HFFc6 (cell line): ENCODE measurements at regions not wholly inside any gene's neighbourhood (a gene's known extent, or its start where the extent isn't known, plus 50 kb on each side); places are given as distances from the start of the nearest gene placed in this dataset.

Experiments
- DNase-seq: peaks from one replicate; pipeline ENCODE4 v3.0.0-alpha.2; 2018
- H3K27ac Mint-ChIP-seq: 2 replicates; pipeline ENCODE4 v1.8.0; 2020; ENCODE audit warnings: mild to moderate bottlenecking, mixed read lengths
- H3K27me3 Mint-ChIP-seq: 2 replicates; pipeline ENCODE4 v1.8.0; 2021; ENCODE audit warnings: mild to moderate bottlenecking, moderate library complexity, mixed read lengths; ENCODE audit not compliant: insufficient read depth
- H3K36me3 Mint-ChIP-seq: 2 replicates; pipeline ENCODE4 v1.8.0; 2021; ENCODE audit warnings: low read depth, mixed read lengths
- H3K4me1 Mint-ChIP-seq: 2 replicates; pipeline ENCODE4 v1.8.0; 2020; ENCODE audit warnings: low read depth, mixed read lengths
- H3K4me3 Mint-ChIP-seq: 2 replicates; pipeline ENCODE4 v1.8.0; 2020; ENCODE audit warnings: mild to moderate bottlenecking, moderate library complexity, mixed read lengths
- H3K9me3 Mint-ChIP-seq: 2 replicates; pipeline ENCODE4 v1.8.0; 2020; ENCODE audit warnings: mild to moderate bottlenecking, mixed read lengths
- TF ChIP-seq, protein P1 (sequence below): fragments of 200-600 bp; sonication (generic); IDR thresholded peaks from 2 replicates; pipeline ENCODE4 v1.5.0; 2021; ENCODE audit warnings: antibody characterized with exemption, mild to moderate bottlenecking

DNA sequence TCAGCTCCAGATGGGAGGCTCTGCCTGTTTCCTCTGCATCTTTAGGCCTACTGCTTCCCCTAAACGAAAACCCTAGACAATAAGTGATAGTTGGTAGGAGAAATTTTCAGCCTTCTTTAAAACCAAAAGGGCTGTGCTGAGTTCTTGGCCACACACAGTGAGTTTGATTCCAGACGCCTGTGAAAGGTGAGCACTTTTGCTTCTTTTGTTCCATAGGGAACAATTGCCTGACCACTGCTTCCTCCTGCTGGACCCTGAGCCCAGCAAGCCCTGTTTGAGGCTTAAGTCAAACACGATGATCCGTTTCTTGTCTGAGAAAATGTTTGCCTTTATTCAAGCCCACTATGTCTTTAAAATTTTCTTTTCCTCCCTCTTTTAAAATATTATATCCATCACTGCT, 493.9 kb downstream of the ZIC1 start:
- Mint-ChIP-seq H3K9me3 (no peaks in the 10 kb centered on the region; the same call in 1 of the 2 replicates), H3K27ac (no peak overlapping the region), H3K27me3 (no peaks in the 10 kb centered on the region), H3K4me1 (peaks cover 16% of the 10 kb centered on the region), H3K36me3 (peaks cover 6% of the 10 kb centered on the region; the same call in 1 of the 2 replicates), H3K4me3 (no peak overlapping the region)
- DNase-seq, result no peak
- TF ChIP-seq, protein P1, sequence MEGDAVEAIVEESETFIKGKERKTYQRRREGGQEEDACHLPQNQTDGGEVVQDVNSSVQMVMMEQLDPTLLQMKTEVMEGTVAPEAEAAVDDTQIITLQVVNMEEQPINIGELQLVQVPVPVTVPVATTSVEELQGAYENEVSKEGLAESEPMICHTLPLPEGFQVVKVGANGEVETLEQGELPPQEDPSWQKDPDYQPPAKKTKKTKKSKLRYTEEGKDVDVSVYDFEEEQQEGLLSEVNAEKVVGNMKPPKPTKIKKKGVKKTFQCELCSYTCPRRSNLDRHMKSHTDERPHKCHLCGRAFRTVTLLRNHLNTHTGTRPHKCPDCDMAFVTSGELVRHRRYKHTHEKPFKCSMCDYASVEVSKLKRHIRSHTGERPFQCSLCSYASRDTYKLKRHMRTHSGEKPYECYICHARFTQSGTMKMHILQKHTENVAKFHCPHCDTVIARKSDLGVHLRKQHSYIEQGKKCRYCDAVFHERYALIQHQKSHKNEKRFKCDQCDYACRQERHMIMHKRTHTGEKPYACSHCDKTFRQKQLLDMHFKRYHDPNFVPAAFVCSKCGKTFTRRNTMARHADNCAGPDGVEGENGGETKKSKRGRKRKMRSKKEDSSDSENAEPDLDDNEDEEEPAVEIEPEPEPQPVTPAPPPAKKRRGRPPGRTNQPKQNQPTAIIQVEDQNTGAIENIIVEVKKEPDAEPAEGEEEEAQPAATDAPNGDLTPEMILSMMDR, result no peak

DNA sequence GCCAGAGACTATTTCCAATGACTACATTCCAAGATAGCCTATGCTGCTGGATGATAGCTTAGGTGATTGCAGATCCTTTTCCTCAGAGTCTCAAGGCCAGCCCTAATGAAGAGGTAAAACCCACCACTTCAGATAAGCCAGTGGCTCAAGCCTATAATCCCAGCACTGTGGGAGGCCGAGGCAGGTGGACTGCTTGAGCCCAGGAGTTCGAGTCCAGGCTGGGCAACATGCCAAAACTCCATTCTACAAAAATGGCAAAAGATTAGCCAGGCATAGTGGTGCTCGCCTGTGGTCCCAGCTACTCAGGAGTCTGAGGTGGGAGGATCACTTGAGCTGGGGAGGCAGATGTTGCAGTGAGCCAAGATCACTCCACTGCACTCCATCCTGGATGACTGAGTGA, 495.3 kb downstream of the ZIC1 start:
- TF ChIP-seq, protein P1, result no peak
- no peak overlapping the region for H3K27ac Mint-ChIP-seq
- no peak for DNase-seq
- H3K36me3 Mint-ChIP-seq, result peaks cover 6% of the 10 kb centered on the region; the same call in 1 of the 2 replicates
- H3K4me3 Mint-ChIP-seq, result no peak overlapping the region
- no peaks in the 10 kb centered on the region; the same call in 1 of the 2 replicates for H3K9me3 Mint-ChIP-seq
- H3K27me3 Mint-ChIP-seq, result no peaks in the 10 kb centered on the region; the same call in 1 of the 2 replicates
- peaks cover 12% of the 10 kb centered on the region for H3K4me1 Mint-ChIP-seq

DNA sequence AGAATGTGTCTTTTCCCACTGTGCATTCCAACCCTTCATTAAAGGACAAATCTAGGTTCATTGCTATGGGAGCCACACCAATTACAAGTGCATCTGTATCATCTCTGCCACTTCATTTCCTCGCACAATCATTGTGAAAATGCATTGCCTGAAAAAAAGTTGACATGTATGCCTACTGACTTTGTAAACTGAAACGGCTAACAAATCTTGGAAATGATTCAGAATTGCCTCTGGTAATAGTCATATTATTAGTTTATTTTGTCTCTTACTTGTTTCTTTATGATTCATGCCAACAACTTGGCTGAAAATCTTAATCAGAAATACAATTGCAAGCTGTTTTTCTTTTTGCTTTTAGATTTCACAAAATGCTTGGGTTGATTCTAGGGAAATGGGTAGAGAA, 497.1 kb downstream of the ZIC1 start:
- H3K27ac Mint-ChIP-seq, result no peak overlapping the region
- no peak overlapping the region for H3K4me3 Mint-ChIP-seq
- H3K9me3 Mint-ChIP-seq, result no peaks in the 10 kb centered on the region
- H3K4me1 Mint-ChIP-seq, result peaks cover 12% of the 10 kb centered on the region
- H3K36me3 Mint-ChIP-seq, result no peaks in the 10 kb centered on the region; the same call in 1 of the 2 replicates
- TF ChIP-seq, protein P1, result no peak
- DNase-seq, result peak; percentile 19
- H3K27me3 Mint-ChIP-seq, result no peaks in the 10 kb centered on the region; the same call in 1 of the 2 replicates

DNA sequence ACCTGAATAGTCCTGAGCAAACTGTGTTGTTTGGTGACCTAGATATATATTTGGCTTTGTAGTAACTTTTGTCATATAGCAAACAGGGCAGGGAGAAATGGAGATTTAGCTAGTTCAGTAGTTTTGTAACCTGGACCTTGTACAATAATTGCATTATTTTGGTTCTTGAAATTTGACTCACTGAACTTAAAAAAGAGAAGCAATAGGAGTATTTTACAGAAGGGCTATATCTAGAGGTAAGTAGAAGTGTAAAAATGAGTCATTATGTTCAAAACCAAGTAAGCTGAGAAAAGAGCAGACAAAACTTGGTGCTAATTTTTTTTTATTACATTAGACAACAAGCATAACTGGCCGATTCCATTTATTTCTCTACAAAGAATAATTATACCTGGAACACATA, 505.4 kb downstream of the ZIC1 start:
- no peaks in the 10 kb centered on the region; the same call in none of the 2 replicates for H3K27me3 Mint-ChIP-seq
- no peak overlapping the region; the same call in 1 of the 2 replicates for H3K4me3 Mint-ChIP-seq
- no peaks in the 10 kb centered on the region; the same call in 1 of the 2 replicates for H3K36me3 Mint-ChIP-seq
- no peak for DNase-seq
- peak overlapping the region; percentile 57; the same call in 1 of the 2 replicates for H3K27ac Mint-ChIP-seq
- H3K4me1 Mint-ChIP-seq, result peaks cover 19% of the 10 kb centered on the region; the same call in 1 of the 2 replicates
- no peaks in the 10 kb centered on the region for H3K9me3 Mint-ChIP-seq
- TF ChIP-seq, protein P1, result no peak

DNA sequence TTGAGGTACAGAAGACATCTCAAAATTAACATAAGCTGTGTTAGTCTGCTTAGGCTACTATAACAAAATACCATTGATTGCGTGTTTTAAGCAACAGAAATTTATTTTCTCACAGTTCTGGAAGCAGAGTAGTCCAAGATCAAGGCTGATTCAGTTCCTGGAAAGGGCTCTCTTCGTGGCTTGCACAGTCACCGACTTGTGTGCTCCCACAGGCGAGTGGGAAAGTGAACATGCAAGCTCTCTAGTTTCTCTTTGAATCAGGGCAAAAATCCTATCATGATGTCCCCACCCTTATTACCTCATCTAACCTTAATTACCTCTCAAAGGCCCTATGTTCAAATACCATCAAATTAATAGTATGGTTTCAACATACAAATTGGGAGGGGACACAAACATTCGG, 505.9 kb downstream of the ZIC1 start:
- Mint-ChIP-seq H3K9me3 (no peaks in the 10 kb centered on the region), H3K4me1 (peaks cover 21% of the 10 kb centered on the region; the same call in 1 of the 2 replicates), H3K4me3 (peak overlapping the region; percentile 69; the same call in 1 of the 2 replicates), H3K27ac (peak overlapping the region; percentile 57; the same call in 1 of the 2 replicates), H3K27me3 (no peaks in the 10 kb centered on the region; the same call in none of the 2 replicates), H3K36me3 (no peaks in the 10 kb centered on the region; the same call in 1 of the 2 replicates)
- TF ChIP-seq, protein P1, result no peak
- no peak for DNase-seq
